C1 segment of cervical spinal cord (tissue), 14 donors: ENCODE measurements at regions not wholly inside any gene's neighbourhood (a gene's known extent, or its start where the extent isn't known, plus 50 kb on each side); places are given as distances from the start of the nearest gene placed in this dataset.

Experiments used
- DNase-seq, 14 donors: peaks; one replicate each; lab custom pipeline; 2025; lab: John Stamatoyannopoulos, UW

GRCh38 chr12:58364389-58365086, 423.2 kb downstream of the ATP23 start:
- DNase-seq = peak in 1 of 14 donors; percentile 4

- no peak for DNase-seq
Observed at GRCh38 chr12:58365087-58365390, 423.7 kb downstream of the ATP23 start.

- DNase-seq = no peak
Observed at GRCh38 chr12:58367041-58367440, 425.7 kb downstream of the ATP23 start.

- no peak for DNase-seq
Observed at GRCh38 chr12:58368001-58368400, 426.6 kb downstream of the ATP23 start.

- DNase-seq = no peak
Observed at GRCh38 chr12:58369576-58369975, 428.2 kb downstream of the ATP23 start.

GRCh38 chr12:58372298-58372697, 430.9 kb downstream of the ATP23 start:
- DNase-seq = no peak

- DNase-seq = no peak
Observed at GRCh38 chr12:58378028-58378427, 436.7 kb downstream of the ATP23 start.

GRCh38 chr12:58381546-58381945, 440.2 kb downstream of the ATP23 start:
- no peak for DNase-seq

GRCh38 chr12:58384196-58384595, 442.8 kb downstream of the ATP23 start:
- DNase-seq = no peak

GRCh38 chr12:58386136-58386535, 444.8 kb downstream of the ATP23 start:
- DNase-seq = no peak

GRCh38 chr12:58387199-58387598, 445.8 kb downstream of the ATP23 start:
- DNase-seq = no peak

GRCh38 chr12:58388261-58388660, 446.9 kb downstream of the ATP23 start:
- no peak for DNase-seq

- DNase-seq = no peak
Observed at GRCh38 chr12:58393152-58393551, 451.8 kb downstream of the ATP23 start.

- no peak for DNase-seq
Observed at GRCh38 chr12:58395056-58395455, 453.7 kb downstream of the ATP23 start.

- DNase-seq = no peak
Observed at GRCh38 chr12:58395470-58395869, 454.1 kb downstream of the ATP23 start.

GRCh38 chr12:58396239-58396638, 454.9 kb downstream of the ATP23 start:
- DNase-seq = no peak

GRCh38 chr12:58405363-58405762, 464.0 kb downstream of the ATP23 start:
- DNase-seq = no peak

- no peak for DNase-seq
Observed at GRCh38 chr12:58408516-58408915, 467.1 kb downstream of the ATP23 start.

GRCh38 chr12:58412461-58413060, 471.2 kb downstream of the ATP23 start:
- DNase-seq = peak in 1 of 14 donors; percentile 2

GRCh38 chr12:58413794-58414193, 472.4 kb downstream of the ATP23 start:
- no peak for DNase-seq

GRCh38 chr12:58414398-58414871, 473.1 kb downstream of the ATP23 start:
- no peak for DNase-seq

- DNase-seq = no peak
Observed at GRCh38 chr12:58415716-58416115, 474.3 kb downstream of the ATP23 start.

GRCh38 chr12:58416236-58416635, 474.9 kb downstream of the ATP23 start:
- DNase-seq = no peak
